Endometrium (tissue), 2 donors: ENCODE measurements at regions not wholly inside any gene's neighbourhood (a gene's known extent, or its start where the extent isn't known, plus 50 kb on each side); places are given as distances from the start of the nearest gene placed in this dataset.

Source experiments
- FAIRE-seq: peaks from 2 replicates; lab custom pipeline; 2012; peaks lifted over from hg19 to GRCh38; lab: Jason Lieb, UNC
- donor health status: control.
- donor health status: control.

GRCh38 chr11:32318071-32319055 lies 117.0 kb downstream of the WT1 start:
- FAIRE-seq, result no peak

GRCh38 chr11:32323814-32324130 lies 111.6 kb downstream of the WT1 start:
- FAIRE-seq, result no peak

GRCh38 chr11:32325187-32325586 lies 110.2 kb downstream of the WT1 start:
- no peak for FAIRE-seq

GRCh38 chr11:32325725-32326124 lies 109.6 kb downstream of the WT1 start:
- no peak for FAIRE-seq

GRCh38 chr11:32326522-32326921 lies 108.8 kb downstream of the WT1 start:
- no peak for FAIRE-seq

- no peak for FAIRE-seq
Measured at GRCh38 chr11:32328392-32328791, 106.9 kb downstream of the WT1 start.

- FAIRE-seq, result no peak
Measured at GRCh38 chr11:32331098-32331497, 104.2 kb downstream of the WT1 start.

GRCh38 chr11:32331792-32332191 lies 103.5 kb downstream of the WT1 start:
- no peak for FAIRE-seq

GRCh38 chr11:32332990-32333319 lies 102.4 kb downstream of the WT1 start:
- no peak for FAIRE-seq

GRCh38 chr11:32333320-32333991 lies 101.9 kb downstream of the WT1 start:
- FAIRE-seq, result no peak

- no peak for FAIRE-seq
Measured at GRCh38 chr11:32334822-32335221, 100.5 kb downstream of the WT1 start.
